ENCODE measurements at regions not wholly inside any gene's neighbourhood (a gene's known extent, or its start where the extent isn't known, plus 50 kb on each side); places are given as distances from the start of the nearest gene placed in this dataset.
"Not testable (repeated sequence)": the region's sequence is repeated elsewhere in the genome, so short reads cannot be mapped to it uniquely, and the experiment has no call there.

GRCh38 chr3:127457094-127457475 is 133.4 kb downstream of the TPRA1 start:
- DNase-seq, result no peak

GRCh38 chr3:127456471-127457093 is 134.0 kb downstream of the TPRA1 start:
- no peak for DNase-seq

GRCh38 chr3:127455541-127456450 is 134.7 kb downstream of the TPRA1 start:
- peak; percentile 81 for DNase-seq

GRCh38 chr3:127454968-127455367 is 135.6 kb downstream of the TPRA1 start:
- DNase-seq, result no peak

- DNase-seq, result no peak
Observed at GRCh38 chr3:127454051-127454450, 136.5 kb downstream of the TPRA1 start.

- no peak for DNase-seq
Observed at GRCh38 chr3:127452321-127452821, 138.2 kb downstream of the TPRA1 start.

- no peak for DNase-seq
Observed at GRCh38 chr3:127451321-127451720, 139.2 kb downstream of the TPRA1 start.

GRCh38 chr3:127450331-127450730 is 140.2 kb downstream of the TPRA1 start:
- no peak for DNase-seq

GRCh38 chr3:127449486-127450212 is 140.9 kb downstream of the TPRA1 start:
- DNase-seq, result no peak

- DNase-seq, result no peak
Observed at GRCh38 chr3:127448671-127449070, 141.9 kb downstream of the TPRA1 start.

GRCh38 chr3:127448161-127448561 is 142.4 kb downstream of the TPRA1 start:
- no peak for DNase-seq

- DNase-seq, result no peak
Observed at GRCh38 chr3:127446756-127447155, 143.8 kb downstream of the TPRA1 start.

GRCh38 chr3:127445581-127446343 is 144.8 kb downstream of the TPRA1 start:
- no peak for DNase-seq

GRCh38 chr3:127444761-127445160 is 145.8 kb downstream of the TPRA1 start:
- DNase-seq, result no peak

GRCh38 chr3:127443581-127444375 is 146.8 kb downstream of the TPRA1 start:
- no peak for DNase-seq

- no peak for DNase-seq
Observed at GRCh38 chr3:127442506-127442905, 148.0 kb downstream of the TPRA1 start.

GRCh38 chr3:127441764-127442163 is 148.8 kb downstream of the TPRA1 start:
- DNase-seq, result no peak

- no peak for DNase-seq
Observed at GRCh38 chr3:127440384-127440783, 150.1 kb downstream of the TPRA1 start.

GRCh38 chr3:127439621-127440020 is 150.9 kb downstream of the TPRA1 start:
- no peak for DNase-seq

- no peak for DNase-seq
Observed at GRCh38 chr3:127438951-127439350, 151.1 kb upstream of the PRR20G start.

GRCh38 chr3:127438371-127438770 is 150.5 kb upstream of the PRR20G start:
- DNase-seq, result no peak

GRCh38 chr3:127435299-127435698 is 147.5 kb upstream of the PRR20G start:
- not testable (repeated sequence) for DNase-seq
